T-helper 2 cell (primary cell): ENCODE measurements at regions not wholly inside any gene's neighbourhood (a gene's known extent, or its start where the extent isn't known, plus 50 kb on each side); places are given as distances from the start of the nearest gene placed in this dataset.
"Not testable (repeated sequence)": the region's sequence is repeated elsewhere in the genome, so short reads cannot be mapped to it uniquely, and the experiment has no call there.

Source experiments
- DNase-seq, 5 experiments: peaks; one replicate each; pipeline versions ENCODE4 v3.0.0 to v3.0.0-alpha.2; 2012 to 2022

DNA sequence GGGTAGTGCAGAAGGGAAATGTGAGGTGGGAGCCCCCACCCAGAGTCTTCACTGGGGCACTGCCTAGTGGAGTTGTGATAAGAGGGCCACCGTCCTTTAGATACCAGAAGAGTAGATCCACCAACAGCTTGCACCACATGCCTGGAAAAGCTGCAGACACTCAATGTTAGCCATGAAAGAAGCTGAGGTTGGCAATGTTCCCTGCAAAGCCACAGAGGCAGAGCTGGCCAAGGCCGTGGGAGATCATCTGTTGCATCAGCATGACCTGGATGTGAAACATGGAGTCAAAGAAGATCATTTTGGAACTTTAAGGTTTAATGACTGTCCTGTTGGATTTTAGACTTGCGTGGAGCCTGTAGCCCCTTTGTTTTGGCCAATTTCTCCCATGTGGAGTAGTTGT is 468.4 kb upstream of the FOXG1 start:
- DNase-seq, result no peak

DNA sequence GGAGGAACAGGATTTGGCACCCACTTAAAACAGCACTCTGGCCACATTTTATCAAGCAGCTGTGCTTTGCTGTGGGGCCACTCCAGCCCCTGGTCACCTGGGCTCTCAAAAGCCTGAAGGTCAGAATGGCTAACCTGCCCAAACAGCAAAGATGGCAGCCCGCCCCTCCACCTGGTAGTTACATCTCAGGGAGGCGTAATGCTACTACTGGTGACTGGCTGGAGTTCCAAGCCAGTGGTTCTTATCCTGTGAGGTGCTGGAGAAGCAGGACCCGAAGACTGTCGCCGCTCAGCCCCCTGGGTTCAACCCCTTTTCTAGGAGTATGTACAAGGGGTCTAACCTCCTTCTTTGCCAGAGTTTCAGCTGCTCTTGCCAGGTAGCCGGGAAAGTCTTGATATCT is 467.4 kb upstream of the FOXG1 start:
- no peak for DNase-seq

DNA sequence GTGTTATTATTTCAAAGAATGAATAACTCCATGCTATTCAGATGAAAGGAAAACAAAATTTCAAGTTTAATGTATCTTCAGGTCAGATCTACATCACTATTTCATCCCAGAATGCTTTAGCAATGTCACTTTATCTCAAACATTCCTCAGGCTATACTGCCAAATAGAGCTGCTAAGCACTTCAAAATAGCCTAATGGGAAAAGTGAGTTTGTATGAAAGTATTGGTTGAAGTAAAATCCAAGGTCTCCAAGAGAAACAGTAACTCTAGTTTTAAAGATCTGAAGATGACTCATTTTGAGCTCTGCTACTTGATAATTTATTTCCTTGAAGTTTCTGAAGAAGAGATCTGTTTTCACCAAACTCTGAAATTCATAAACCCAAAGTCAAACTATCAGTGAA is 466.2 kb upstream of the FOXG1 start:
- no peak for DNase-seq

DNA sequence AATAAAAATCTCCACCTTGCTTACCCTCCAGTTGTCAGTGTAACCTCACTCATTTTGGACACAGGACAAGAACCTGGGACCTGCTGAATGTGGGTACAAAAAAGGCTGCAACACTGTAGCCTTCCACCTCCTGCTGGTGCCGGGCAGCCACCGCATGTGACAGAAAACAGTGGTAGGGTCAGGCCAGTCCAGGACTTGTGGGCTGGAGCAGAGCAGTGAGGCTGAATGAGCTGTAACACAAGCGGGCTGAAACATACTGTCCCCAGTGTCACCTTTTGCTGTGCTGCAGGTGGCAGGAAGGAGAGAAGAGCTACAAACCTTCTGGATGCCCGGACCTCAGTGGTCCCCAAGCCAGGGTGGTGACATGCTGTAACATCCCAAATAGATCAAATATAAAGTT is 465.4 kb upstream of the FOXG1 start:
- DNase-seq, result no peak

DNA sequence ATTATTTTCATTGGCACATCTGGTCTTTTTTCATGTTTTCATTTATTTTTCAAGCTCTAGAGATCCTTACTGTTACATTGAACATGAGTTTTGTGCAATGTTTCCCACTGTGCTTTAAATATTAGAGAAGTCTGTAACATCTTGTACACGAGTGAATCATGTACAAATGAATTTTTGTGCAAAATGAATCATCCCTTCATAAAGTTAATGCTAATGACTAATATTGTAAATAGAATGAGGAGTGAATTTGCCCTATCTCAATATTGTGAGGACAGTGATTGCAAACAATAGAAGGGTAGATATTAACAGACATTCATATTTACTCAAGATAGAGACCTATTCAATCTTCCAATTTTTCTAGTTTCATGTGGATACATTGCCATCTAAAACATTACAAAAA is 463.3 kb upstream of the FOXG1 start:
- no peak for DNase-seq

DNA sequence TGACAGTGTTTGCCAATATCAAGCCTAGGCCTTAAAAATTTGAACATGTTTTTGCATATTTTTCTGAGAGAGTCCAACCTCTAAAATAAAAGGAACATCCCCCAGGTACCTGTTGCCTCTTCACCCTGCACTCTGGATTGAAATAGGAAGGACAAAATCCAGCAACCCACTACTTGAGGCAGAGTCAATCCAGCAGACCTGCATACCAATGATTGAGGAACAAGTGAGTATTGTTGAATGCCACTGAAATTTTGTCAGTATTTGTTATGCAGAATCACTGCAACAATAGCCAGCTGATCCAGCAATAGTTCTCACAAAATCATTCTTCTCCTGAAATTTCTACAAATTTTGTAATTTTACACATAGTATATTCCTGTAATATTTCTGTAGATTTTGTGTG is 460.6 kb upstream of the FOXG1 start:
- no peak for DNase-seq

DNA sequence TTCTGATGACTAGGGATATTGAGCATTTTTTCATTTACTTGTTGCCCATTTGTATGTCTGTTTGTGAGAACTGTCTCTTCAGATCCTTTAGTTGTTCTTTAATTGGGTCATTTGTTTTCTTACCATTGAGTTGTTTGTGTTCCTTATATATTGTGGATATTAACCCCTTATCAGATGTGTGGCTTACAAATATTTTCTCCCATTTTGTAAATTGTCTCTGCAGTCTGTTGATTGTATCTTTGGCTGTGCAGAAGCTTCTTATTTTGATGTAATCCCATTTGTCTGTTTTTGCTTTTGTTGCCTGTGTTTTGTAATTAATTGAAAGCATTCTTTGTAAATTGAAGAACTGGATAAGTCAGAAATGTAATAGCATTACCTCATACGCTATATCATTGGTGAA is 459.1 kb upstream of the FOXG1 start:
- no peak for DNase-seq

DNA sequence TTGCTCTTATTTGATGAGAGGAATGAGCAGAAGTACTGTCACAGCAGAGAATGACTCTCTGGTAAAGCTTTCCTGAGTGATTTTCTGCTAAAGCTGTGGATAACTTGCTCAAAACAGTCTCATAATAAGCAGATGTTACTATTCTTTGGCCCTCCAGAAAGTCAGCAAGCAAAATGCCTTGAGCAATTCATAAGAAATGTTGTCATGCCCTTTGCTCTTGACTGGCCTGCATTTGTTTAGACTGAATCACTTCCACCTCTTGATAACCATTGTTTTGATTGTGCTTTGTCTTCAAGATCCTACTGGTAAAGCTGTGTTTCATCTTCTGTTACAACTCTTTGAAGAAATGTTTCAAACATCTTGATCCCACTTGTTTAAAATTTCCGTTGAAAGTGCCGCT is 457.9 kb upstream of the FOXG1 start:
- no peak for DNase-seq

DNA sequence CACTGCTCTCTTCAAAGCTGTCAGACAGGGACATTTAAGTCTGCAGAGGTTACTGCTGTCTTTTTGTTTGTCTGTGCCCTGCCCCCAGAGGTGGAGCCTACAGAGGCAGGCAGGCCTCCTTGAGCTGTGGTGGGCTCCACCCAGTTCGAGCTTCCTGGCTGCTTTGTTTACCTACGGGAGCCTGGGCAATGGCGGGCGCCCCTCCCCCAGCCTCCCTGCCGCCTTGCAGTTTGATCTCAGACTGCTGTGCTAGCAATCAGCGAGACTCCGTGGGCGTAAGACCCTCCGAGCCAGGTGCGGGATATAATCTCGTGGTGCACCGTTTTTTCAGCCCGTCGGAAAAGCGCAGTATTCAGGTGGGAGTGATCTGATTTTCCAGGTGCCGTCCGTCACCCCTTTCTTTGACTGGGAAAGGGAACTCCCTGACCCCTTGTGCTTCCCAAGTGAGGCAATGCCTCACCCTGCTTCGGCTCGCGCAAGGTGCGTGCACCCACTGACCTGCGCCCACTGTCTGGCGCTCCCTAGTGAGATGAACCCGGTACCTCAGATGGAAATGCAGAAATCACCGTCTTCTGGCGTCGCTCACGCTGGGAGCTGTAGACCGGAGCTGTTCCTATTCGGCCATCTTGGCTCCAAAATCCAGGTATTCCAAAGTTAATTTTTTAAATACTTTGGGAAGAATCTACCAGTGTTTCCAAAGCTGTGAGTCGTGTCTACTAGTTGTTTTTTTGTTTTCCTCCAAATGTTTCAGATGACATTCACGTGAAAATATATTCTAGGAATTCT is 448.5 kb upstream of the FOXG1 start:
- DNase-seq, result not testable (repeated sequence)

DNA sequence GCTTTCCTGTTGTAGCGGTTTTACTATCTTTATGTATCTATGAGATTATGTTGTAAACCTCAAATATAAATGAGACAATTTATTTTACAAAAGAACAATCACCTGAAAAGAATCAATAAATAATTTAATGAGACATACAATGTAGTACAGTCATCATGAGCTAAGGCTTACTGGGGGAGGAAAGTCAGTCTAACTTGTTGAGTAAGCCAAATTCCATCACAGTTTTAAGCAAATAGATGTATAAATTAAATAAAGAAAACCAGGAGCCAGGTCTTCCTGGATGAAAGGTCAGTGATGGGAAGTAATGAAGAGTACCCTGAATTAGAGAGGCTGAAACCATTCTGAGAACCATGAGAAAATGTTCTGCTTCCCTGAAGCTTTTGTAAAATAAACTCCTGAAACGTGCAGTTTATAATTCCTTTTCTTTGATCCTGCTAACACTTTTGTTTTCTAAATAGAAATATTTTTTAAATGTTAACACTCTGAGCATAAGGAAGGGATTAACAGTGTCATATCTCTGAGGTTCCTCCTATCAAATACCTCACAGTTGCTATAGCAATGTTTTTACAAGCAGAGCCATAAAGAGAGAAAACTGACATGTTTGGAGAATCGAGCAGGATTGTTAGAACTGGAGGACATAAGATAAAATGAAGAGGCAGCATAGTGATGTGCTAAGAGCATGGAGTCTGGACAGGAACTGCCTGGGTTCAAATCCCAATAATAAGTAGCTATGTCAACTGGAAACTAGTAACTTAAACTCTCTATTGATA is 444.9 kb upstream of the FOXG1 start:
- DNase-seq, result no peak

DNA sequence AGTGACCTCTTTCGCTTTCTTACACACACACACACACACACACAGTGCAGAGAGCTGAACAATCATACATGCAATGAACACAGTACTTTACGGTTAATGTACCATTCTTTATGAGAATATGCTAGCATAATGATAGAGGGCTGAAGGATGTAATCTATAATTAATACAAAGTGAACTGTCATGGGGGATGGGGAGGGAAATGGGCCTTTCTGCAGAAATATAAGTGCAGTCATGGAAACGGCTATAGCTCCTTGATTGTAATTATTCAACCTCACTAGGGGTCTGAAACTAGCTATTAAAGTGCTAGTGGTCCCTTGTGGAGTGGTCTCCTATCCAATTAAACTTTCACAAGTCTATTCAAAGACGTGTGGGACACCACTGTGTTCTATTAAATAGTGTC is 443.2 kb upstream of the FOXG1 start:
- no peak for DNase-seq

DNA sequence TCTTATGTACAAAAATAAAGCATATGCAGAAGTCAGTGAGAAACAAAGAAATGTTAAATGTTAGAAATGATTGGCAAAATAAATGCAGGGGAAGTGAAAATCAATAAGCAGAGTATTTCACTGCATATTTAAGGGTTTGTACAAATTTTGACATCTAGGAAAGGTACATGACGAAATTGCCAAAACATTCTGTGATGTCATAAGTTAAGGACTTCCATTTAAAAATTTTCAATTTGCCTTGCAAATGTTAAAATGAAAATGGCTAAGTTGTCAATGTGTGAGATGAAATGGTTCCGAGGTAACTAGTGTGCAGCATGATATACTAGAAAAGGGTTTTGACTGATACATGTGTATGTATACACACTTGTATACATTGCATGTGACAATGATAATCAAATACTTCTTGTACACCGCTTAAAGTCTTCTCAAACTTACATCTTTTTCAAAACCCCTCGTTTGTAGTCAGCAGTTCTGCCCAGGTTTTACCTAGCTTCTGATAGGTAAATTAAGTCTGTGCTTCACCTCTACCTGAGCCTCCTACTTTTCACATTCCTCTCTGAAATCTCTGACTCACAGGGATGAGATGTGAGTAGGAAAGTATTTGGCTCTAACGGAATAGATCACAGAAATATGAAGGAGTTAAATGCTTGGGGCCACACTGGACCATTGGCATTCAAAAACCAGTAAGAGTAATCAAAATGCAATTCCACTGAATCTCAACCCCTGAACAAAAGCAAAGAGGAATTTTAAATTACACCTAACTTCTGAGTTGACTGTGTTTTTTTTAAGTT is 442.4 kb upstream of the FOXG1 start:
- no peak for DNase-seq

DNA sequence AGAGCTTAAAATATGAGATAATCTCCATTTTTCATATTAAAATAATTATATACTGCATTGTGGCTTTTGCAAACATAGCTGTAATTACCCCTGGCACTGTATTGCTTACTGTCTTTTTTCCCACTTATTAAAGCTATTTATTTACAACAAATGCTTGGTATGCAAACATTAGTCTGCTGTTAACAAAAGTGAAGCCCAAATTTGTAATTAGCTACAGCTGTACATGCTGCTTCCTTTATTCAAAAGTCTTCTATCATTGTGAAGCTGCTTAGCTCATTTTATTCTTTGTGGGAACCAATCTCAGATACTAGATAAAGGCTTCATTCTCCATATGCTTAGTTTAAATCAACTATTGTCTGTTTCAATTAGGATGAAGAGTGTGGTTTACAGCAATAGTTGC is 425.8 kb upstream of the FOXG1 start:
- no peak for DNase-seq

DNA sequence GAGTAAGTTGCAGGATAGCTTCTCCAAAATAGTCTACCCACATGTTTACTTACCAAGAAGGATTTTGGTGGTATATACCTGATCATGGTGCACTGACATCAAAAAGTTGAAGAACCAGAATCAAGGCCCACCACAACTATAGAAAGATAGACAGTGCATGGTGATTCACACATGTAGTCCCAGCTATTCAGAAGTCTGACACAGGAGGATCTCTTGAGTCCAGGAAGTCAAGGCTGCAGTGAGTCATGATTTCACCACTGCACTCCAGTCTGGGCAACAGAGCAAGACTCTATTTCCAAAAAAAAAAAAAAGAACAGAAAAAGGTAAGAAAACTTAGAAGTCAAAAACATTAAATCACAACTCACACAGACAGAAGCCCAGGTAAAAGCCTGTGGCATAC is 422.2 kb upstream of the FOXG1 start:
- no peak for DNase-seq

DNA sequence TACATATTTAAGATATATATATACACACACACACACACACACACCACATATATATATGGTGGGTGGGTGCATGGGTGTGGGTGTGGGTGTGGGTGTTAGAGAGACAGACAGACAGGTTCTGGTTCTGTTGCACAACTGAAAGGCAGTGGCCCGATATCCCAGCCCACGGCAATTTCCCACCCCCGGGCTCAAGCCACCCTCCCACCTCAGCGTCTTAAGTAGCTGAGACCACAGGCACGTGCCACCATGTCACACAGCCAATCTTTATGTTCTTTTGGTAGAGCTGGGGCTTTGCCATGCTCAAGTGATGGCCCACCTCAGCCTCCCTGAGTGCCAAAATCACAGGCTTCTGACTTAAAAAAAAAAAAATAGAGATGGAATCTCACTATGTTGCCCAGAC is 417.8 kb upstream of the FOXG1 start:
- no peak for DNase-seq

DNA sequence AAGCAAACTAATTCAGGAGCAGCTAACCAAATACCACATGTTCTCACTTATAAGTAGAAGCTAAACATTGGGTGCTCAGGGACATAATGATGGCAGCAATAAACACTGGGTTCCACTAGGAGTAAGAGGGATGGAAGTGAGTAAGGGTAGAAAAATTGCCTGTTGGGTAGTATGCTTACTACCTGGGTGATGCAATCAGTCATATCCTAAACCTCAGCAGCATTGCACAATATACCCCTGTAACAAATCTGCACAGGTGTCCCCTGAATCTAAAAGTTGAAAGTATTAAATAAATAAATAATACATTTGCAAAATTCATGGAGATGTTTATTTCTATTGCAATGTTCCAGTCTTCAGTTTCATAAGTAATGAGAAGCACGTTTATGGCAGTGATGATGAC is 409.8 kb upstream of the FOXG1 start:
- no peak for DNase-seq

DNA sequence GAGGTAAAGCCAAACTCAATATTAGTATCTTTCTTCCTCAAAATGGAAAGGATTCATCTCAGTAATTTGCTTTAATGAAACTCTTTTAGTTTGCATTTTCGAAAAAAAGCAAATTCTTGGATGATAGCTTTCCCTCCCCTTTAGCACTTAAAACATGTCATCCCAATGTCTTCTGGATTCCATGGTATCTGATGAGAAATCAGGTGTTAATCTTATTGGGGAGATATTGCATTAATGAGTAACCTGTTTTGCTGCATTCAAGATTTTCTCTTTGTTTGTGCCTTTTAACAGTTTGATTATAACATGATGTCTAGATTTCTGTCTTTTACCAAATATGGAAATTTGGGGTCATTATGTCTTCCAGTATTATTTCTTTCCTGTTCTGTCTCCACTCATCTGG is 405.1 kb upstream of the FOXG1 start:
- DNase-seq, result no peak

DNA sequence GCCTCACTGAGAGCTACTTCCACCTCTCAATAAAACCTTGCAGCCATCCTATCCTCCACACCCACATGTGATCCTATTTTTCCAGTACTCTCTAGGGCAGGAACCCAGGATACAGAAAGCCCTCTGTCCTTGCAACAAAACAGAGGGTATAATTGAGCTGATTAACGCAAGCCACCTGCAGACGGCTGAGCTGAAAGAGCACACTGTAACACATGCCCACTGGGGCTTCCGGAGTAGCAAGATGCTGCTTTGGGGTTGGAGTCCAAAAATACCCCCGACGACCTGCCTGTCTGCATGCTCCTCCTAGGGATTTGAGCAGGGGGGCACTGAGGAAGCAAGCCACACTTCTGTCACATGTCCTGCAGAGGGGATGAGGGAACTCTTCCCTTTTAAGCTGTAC is 401.1 kb upstream of the FOXG1 start:
- no peak for DNase-seq

DNA sequence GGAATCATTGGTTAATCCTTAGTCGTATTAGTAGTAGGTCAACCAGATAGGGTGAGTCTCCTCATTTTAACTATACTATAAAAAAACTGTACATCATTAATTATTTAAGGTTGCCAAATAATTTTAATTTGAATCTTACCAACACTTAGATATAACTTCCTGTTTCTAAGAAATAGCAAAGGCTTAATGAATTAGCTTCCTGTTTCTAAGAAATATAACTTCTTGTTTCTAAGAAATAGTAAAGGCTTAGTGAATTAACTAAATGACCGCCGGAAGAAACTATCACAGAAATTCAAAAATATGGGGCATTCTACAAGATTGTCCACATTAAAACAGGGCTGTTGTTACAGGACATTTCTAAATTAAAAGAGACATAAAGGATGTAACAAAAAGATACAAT is 392.9 kb upstream of the FOXG1 start:
- no peak for DNase-seq

DNA sequence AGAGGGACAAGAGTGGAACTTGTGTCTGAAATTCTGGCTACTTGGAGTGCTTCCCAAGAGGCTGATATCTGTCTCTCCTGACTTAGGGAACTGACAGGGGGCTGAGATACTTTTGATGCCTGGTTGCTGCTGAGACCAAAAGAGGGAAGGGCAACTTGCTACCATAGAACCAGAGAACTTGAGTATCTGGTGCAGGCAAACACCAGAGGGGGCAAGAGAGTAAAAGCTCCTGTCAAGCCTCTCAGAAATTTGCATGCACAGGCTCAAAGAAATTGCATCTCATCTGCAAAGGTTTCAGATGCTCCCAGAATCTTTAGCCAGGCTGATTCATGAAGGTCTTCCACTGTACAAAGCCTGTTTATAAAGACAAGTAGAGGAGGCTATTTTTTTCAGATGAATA is 391.3 kb upstream of the FOXG1 start:
- no peak for DNase-seq

DNA sequence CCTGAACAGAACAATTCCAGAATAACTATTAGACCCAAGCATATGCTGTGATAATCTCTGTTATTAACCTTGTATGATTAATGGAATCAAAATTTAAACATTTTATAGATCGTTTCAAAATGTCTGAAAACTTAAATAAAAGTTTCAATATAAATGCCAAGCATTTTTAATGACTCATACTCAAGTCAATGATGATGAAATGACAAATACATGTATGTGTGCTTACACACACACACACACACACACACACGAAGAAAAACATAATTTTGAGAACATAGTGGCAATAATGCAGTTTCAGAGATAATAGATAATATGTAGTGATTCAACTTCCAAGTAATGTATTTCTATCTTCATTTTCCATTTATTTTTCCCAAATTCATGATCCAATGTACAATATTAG is 384.9 kb upstream of the FOXG1 start:
- DNase-seq, result no peak

DNA sequence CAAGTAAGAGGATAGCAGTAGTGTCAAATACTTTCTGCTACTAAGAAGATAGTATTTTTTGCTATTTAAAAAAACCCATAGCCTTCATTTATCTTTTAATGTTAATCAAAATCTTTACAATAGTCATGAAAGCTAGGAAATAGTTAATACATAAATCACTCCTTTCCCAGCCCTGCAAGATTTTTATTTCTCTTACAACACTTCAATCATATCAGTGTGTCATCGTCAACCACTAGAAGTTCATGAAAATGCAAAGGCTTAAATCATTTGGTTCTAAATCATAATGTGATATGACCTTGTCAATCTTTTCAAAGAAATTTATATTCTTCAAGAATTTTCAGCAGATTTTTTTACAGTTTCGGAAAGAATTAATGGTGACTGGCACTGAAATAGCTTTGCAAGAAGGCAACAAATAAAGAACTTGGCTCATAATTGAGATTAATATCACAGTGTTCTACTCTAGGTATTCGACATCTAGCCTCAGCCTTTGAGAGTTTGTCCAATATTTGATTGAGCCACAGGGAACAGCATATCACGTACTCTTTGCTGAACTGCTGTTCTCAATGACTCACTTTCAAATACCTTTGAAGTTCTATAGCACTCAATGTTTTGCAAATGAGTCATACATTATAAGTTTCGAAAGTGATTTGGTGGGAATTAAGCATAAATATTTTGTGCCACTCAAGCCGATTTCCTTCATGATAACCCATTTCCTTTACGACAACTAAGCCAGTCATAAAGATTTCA is 384.0 kb upstream of the FOXG1 start:
- DNase-seq, result no peak

DNA sequence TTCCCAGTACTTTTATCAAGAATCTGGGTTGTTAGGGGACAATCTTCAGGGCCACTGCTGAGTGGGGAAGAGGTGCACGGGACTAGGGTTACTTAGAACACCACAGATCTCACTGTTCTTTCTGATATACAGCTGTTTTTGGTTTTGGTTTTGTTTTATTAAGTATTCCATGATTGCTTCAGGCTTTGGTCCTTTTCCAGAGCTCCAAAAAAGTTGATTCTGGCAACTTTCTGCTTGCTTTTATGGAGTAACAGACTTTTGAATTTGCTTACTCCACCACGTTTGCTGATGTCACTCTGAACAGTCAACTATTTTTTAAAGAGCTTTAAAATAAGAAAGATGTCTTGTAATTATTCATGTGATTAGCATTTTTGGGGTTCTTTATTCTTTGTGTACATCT is 368.1 kb upstream of the FOXG1 start:
- no peak for DNase-seq
